ENCODE measurements at regions not wholly inside any gene's neighbourhood (a gene's known extent, or its start where the extent isn't known, plus 50 kb on each side); places are given as distances from the start of the nearest gene placed in this dataset.

DNA sequence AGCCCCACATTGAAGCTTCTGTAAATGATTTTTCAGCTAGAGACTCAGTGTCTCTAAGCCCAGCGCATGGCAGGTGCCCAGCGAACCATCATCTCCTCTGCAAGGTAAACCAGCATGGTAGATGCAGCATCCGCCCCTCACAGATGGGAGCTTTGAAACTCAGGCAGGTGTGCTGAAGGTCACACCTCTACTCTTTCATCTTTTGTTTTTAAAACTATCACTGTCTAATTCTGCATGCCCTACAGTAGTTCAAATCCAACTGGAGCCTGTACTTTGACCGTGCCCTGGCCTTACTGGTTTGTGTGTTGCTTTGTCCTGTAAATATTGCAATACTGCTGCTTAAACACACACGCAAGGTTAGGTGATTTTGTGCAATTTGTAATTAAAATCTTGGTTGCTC is 831.1 kb downstream of the GALR1 start:
- TF ChIP-seq, protein P1, sequence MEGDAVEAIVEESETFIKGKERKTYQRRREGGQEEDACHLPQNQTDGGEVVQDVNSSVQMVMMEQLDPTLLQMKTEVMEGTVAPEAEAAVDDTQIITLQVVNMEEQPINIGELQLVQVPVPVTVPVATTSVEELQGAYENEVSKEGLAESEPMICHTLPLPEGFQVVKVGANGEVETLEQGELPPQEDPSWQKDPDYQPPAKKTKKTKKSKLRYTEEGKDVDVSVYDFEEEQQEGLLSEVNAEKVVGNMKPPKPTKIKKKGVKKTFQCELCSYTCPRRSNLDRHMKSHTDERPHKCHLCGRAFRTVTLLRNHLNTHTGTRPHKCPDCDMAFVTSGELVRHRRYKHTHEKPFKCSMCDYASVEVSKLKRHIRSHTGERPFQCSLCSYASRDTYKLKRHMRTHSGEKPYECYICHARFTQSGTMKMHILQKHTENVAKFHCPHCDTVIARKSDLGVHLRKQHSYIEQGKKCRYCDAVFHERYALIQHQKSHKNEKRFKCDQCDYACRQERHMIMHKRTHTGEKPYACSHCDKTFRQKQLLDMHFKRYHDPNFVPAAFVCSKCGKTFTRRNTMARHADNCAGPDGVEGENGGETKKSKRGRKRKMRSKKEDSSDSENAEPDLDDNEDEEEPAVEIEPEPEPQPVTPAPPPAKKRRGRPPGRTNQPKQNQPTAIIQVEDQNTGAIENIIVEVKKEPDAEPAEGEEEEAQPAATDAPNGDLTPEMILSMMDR (conservative IDR thresholded peaks at IDR 0.05; ENCODE audit: low read depth, low read length) = no peak
- no peak for TF ChIP-seq EZH2 (IDR thresholded peaks at IDR 0.05; ENCODE audit: borderline replicate concordance, low read depth, low read length, poor library complexity, severe bottlenecking)
